ENCODE measurements at regions not wholly inside any gene's neighbourhood (a gene's known extent, or its start where the extent isn't known, plus 50 kb on each side); places are given as distances from the start of the nearest gene placed in this dataset.

DNA sequence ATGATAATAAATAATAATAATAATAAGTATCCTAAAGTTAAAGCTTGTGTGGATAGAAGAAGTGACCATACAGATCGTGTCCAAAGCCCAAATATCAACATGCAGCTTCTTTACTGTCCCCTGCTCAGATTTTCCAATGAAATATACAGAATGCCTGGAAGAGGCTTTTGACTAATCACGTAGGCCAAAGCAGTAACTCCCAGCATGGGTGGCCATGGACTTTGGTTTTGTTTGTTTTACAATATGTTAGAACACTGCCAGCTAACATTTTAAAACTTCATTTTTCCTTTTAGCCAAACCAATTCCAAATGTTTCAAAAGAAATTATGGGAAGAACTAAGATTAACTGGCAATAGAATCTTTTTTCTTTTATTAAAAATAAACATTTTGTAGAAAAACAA lies 400.0 kb upstream of the FLRT2 start:
- TF ChIP-seq, protein P1, sequence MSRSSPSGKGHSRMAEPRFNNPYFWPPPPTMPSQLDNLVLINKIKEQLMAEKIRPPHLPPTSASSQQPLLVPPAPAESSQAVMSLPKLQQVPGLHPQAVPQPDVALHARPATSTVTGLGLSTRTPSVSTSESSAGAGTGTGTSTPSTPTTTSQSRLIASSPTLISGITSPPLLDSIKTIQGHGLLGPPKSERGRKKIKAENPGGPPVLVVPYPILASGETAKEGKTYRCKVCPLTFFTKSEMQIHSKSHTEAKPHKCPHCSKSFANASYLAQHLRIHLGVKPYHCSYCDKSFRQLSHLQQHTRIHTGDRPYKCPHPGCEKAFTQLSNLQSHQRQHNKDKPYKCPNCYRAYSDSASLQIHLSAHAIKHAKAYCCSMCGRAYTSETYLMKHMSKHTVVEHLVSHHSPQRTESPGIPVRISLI (tag by site-specific recombination; IDR thresholded peaks at IDR 0.05) = no peak
- CTCF ChIA-PET = no interaction called here
- POLR2A ChIA-PET = no interaction called here
- Histone ChIP-seq H3K4me1 (ENCODE audit: control insufficient read depth, insufficient read depth, low read length) (no peaks in the 10 kb centered on the region), H3K27ac (ENCODE audit: extremely low read depth, low read depth, low read length) (no peak overlapping the region), H3K9me3 (ENCODE audit: control insufficient read depth, insufficient read depth, low read depth, low read length) (peaks cover 2% of the 10 kb centered on the region; the same call in 1 of the 2 replicates), H3K4me3 (ENCODE audit: low read depth, low read length) (no peak overlapping the region), H3K36me3 (ENCODE audit: control insufficient read depth in 2 of 2, insufficient read depth in 1 of 2, low read length in 2 of 2) (no peaks in the 10 kb centered on the region)

DNA sequence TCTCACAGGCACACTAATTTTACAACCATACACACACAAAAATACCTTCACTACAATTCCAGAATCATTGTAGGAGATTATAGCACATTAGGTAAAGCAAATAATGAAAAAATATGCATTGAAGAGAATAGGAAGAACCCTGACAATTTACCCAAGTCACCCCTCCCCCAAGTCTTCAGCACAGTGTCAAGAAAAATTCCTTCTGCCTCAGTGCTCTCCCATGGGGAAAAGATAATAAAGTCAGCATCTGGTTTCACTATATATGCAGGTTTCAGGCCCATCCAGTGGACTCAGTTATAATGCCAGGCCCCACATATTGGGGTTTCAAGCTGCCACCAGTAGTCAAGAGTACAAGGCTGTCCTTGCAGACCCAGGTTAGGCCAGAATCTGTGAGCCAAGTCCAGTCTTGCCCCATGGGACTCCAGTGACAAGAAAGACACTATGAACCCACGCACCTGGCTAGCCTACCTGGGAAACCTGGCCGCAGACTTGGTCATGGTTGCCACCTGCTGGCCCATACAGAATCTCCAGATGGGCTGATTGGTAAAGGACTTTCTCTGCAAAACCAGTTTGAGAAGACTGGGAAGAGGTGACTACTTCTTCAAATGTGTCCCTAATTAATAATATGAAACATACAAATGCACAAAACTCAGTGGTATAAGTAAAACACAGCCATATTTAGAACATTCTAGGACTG lies 398.6 kb upstream of the FLRT2 start:
- POLR2A ChIA-PET = no interaction called here
- Histone ChIP-seq H3K4me3 (ENCODE audit: low read depth, low read length) (no peak overlapping the region), H3K36me3 (ENCODE audit: control insufficient read depth in 2 of 2, insufficient read depth in 1 of 2, low read length in 2 of 2) (no peaks in the 10 kb centered on the region), H3K27ac (ENCODE audit: extremely low read depth, low read depth, low read length) (no peak overlapping the region), H3K4me1 (ENCODE audit: control insufficient read depth, insufficient read depth, low read length) (no peaks in the 10 kb centered on the region), H3K9me3 (ENCODE audit: control insufficient read depth, insufficient read depth, low read depth, low read length) (peaks cover 2% of the 10 kb centered on the region; the same call in 1 of the 2 replicates)
- CTCF ChIA-PET = interaction anchor here (0.7 kb wide), 1 partner anchor 571 kb away, joined by 3 read pairs; no protein-coding TSS in a partner anchor
- TF ChIP-seq, protein P2, sequence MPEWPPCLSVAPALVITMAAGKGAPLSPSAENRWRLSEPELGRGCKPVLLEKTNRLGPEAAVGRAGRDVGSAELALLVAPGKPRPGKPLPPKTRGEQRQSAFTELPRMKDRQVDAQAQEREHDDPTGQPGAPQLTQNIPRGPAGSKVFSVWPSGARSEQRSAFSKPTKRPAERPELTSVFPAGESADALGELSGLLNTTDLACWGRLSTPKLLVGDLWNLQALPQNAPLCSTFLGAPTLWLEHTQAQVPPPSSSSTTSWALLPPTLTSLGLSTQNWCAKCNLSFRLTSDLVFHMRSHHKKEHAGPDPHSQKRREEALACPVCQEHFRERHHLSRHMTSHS (tag by site-specific recombination; IDR thresholded peaks at IDR 0.05) = no peak
- no peak for TF ChIP-seq ZNF529 (tag by site-specific recombination; IDR thresholded peaks at IDR 0.05; ENCODE audit: insufficient replicate concordance)

DNA sequence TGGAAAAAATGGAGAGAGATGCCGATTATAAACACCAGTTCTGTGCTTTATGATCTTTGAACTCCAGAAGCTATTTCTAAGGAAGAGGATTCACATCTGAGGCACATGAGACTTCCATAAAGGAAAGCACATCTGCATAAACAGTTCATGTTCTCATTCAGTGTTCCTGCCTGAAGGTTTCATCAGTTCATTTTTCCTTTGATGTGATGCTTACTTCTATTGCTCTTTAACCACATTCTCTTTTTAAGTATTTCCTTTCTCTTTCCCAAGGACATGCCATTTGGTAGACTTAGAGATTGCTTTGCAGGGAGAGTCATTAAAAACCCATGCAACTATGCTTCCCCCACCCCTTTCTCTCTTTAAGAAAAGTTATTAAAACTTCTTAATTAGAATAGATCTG lies 387.0 kb upstream of the FLRT2 start:
- POLR2A ChIA-PET = no interaction called here
- H3K4me1 ChIP-seq (ENCODE audit: control insufficient read depth, insufficient read depth, low read length) = no peaks in the 10 kb centered on the region
- TF ChIP-seq ZNF548 (tag by site-specific recombination; IDR thresholded peaks at IDR 0.05) (no peak), MYNN (tag by site-specific recombination; IDR thresholded peaks at IDR 0.05; ENCODE audit: borderline replicate concordance) (no peak), ZNF133 (tag by site-specific recombination; IDR thresholded peaks at IDR 0.05) (no peak), ZFHX2 (tag by site-specific recombination; conservative IDR thresholded peaks at IDR 0.05) (no peak), GFI1B (tag by site-specific recombination; IDR thresholded peaks at IDR 0.05) (no peak), ZBTB1 (tag by site-specific recombination; IDR thresholded peaks at IDR 0.05) (no peak), ZBTB7A (tag by site-specific recombination; IDR thresholded peaks at IDR 0.05; ENCODE audit: low read depth) (no peak), ZNF433 (tag by site-specific recombination; IDR thresholded peaks at IDR 0.05; ENCODE audit: low read depth) (no peak)
- TF ChIP-seq, protein P3, sequence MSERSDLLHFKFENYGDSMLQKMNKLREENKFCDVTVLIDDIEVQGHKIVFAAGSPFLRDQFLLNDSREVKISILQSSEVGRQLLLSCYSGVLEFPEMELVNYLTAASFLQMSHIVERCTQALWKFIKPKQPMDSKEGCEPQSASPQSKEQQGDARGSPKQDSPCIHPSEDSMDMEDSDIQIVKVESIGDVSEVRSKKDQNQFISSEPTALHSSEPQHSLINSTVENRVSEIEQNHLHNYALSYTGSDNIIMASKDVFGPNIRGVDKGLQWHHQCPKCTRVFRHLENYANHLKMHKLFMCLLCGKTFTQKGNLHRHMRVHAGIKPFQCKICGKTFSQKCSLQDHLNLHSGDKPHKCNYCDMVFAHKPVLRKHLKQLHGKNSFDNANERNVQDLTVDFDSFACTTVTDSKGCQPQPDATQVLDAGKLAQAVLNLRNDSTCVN (tag by site-specific recombination; optimal IDR thresholded peaks at IDR 0.05) = no peak
- TF ChIP-seq, protein P4, sequence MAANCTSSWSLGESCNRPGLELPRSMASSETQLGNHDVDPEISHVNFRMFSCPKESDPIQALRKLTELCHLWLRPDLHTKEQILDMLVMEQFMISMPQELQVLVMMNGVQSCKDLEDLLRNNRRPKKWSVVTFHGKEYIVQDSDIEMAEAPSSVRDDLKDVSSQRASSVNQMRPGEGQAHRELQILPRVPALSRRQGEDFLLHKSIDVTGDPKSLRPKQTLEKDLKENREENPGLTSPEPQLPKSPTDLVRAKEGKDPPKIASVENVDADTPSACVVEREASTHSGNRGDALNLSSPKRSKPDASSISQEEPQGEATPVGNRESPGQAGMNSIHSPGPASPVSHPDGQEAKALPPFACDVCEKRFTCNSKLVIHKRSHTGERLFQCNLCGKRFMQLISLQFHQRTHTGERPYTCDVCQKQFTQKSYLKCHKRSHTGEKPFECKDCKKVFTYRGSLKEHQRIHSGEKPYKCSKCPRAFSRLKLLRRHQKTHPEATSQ (tag by site-specific recombination; IDR thresholded peaks at IDR 0.05) = no peak
- TF ChIP-seq, protein P5, sequence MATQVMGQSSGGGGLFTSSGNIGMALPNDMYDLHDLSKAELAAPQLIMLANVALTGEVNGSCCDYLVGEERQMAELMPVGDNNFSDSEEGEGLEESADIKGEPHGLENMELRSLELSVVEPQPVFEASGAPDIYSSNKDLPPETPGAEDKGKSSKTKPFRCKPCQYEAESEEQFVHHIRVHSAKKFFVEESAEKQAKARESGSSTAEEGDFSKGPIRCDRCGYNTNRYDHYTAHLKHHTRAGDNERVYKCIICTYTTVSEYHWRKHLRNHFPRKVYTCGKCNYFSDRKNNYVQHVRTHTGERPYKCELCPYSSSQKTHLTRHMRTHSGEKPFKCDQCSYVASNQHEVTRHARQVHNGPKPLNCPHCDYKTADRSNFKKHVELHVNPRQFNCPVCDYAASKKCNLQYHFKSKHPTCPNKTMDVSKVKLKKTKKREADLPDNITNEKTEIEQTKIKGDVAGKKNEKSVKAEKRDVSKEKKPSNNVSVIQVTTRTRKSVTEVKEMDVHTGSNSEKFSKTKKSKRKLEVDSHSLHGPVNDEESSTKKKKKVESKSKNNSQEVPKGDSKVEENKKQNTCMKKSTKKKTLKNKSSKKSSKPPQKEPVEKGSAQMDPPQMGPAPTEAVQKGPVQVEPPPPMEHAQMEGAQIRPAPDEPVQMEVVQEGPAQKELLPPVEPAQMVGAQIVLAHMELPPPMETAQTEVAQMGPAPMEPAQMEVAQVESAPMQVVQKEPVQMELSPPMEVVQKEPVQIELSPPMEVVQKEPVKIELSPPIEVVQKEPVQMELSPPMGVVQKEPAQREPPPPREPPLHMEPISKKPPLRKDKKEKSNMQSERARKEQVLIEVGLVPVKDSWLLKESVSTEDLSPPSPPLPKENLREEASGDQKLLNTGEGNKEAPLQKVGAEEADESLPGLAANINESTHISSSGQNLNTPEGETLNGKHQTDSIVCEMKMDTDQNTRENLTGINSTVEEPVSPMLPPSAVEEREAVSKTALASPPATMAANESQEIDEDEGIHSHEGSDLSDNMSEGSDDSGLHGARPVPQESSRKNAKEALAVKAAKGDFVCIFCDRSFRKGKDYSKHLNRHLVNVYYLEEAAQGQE (tag by site-specific recombination; IDR thresholded peaks at IDR 0.05) = no peak
- TF ChIP-seq, protein P6, sequence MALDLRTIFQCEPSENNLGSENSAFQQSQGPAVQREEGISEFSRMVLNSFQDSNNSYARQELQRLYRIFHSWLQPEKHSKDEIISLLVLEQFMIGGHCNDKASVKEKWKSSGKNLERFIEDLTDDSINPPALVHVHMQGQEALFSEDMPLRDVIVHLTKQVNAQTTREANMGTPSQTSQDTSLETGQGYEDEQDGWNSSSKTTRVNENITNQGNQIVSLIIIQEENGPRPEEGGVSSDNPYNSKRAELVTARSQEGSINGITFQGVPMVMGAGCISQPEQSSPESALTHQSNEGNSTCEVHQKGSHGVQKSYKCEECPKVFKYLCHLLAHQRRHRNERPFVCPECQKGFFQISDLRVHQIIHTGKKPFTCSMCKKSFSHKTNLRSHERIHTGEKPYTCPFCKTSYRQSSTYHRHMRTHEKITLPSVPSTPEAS (tag by site-specific recombination; IDR thresholded peaks at IDR 0.05) = no peak
- H3K36me3 ChIP-seq (ENCODE audit: control insufficient read depth in 2 of 2, insufficient read depth in 1 of 2, low read length in 2 of 2) = no peaks in the 10 kb centered on the region
- no peaks in the 10 kb centered on the region for H3K9me3 ChIP-seq (ENCODE audit: control insufficient read depth, insufficient read depth, low read depth, low read length)
- CTCF ChIA-PET = no interaction called here
- no peak overlapping the region for H3K4me3 ChIP-seq (ENCODE audit: low read depth, low read length)
- no peak overlapping the region for H3K27ac ChIP-seq (ENCODE audit: extremely low read depth, low read depth, low read length)
